Progenitor cell of endocrine pancreas (in vitro differentiated cells): ENCODE measurements at regions not wholly inside any gene's neighbourhood (a gene's known extent, or its start where the extent isn't known, plus 50 kb on each side); places are given as distances from the start of the nearest gene placed in this dataset.

Source experiments
- DNase-seq: peaks from one replicate; pipeline ENCODE4 v3.0.0; 2021; ENCODE audit warnings: low spot score; ENCODE audit not compliant: unreplicated experiment
- H3K27ac Mint-ChIP-seq: 2 replicates; pipeline ENCODE4 v1.8.0; 2021; ENCODE audit warnings: mild to moderate bottlenecking, moderate library complexity, mixed read lengths
- H3K27me3 Mint-ChIP-seq: 2 replicates; pipeline ENCODE4 v1.8.0; 2021; ENCODE audit warnings: mixed read lengths
- H3K36me3 Mint-ChIP-seq: 2 replicates; pipeline ENCODE4 v1.8.0; 2022; ENCODE audit warnings: mixed read lengths; ENCODE audit not compliant: insufficient read depth
- H3K4me1 Mint-ChIP-seq: 2 replicates; pipeline ENCODE4 v1.8.0; 2021; ENCODE audit warnings: low read depth, mixed read lengths
- H3K4me3 Mint-ChIP-seq: 2 replicates; pipeline ENCODE4 v1.8.0; 2021; ENCODE audit warnings: low read depth, mild to moderate bottlenecking, moderate library complexity, mixed read lengths
- H3K9me3 Mint-ChIP-seq: 2 replicates; pipeline ENCODE4 v1.8.0; 2021; ENCODE audit warnings: low read depth, mixed read lengths
- TF ChIP-seq, protein P1 (sequence below): fragments of 200-600 bp; sonication (generic); IDR thresholded peaks from one replicate; pipeline ENCODE4 v1.5.0; 2021; ENCODE audit warnings: antibody characterized with exemption, mild to moderate bottlenecking; ENCODE audit not compliant: unreplicated experiment

DNA sequence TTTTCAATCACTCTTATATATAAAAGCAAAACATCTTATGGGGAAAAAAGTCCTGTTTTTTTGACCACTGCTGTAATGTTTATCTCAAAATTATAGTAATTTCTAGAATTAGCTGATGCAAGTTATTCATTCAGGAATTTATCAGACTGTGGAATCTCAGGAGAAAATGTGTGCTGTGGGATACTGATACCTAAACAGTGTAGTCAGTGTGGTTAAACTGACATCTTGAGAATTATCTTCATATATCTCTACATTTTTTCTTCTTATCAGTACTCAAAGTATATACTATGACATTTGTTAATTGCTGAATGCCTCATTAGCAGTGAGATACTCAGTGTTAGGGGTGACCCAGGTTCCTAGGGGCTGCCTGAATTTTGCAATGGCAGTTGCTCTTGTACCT, 839.3 kb downstream of the KCNT2 start:
- no peaks in the 10 kb centered on the region for H3K27me3 Mint-ChIP-seq
- TF ChIP-seq, protein P1, sequence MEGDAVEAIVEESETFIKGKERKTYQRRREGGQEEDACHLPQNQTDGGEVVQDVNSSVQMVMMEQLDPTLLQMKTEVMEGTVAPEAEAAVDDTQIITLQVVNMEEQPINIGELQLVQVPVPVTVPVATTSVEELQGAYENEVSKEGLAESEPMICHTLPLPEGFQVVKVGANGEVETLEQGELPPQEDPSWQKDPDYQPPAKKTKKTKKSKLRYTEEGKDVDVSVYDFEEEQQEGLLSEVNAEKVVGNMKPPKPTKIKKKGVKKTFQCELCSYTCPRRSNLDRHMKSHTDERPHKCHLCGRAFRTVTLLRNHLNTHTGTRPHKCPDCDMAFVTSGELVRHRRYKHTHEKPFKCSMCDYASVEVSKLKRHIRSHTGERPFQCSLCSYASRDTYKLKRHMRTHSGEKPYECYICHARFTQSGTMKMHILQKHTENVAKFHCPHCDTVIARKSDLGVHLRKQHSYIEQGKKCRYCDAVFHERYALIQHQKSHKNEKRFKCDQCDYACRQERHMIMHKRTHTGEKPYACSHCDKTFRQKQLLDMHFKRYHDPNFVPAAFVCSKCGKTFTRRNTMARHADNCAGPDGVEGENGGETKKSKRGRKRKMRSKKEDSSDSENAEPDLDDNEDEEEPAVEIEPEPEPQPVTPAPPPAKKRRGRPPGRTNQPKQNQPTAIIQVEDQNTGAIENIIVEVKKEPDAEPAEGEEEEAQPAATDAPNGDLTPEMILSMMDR, result no peak
- no peaks in the 10 kb centered on the region for H3K36me3 Mint-ChIP-seq
- H3K4me1 Mint-ChIP-seq, result no peaks in the 10 kb centered on the region
- no peaks in the 10 kb centered on the region for H3K9me3 Mint-ChIP-seq
- no peak overlapping the region for H3K4me3 Mint-ChIP-seq
- DNase-seq, result no peak
- H3K27ac Mint-ChIP-seq, result no peak overlapping the region

DNA sequence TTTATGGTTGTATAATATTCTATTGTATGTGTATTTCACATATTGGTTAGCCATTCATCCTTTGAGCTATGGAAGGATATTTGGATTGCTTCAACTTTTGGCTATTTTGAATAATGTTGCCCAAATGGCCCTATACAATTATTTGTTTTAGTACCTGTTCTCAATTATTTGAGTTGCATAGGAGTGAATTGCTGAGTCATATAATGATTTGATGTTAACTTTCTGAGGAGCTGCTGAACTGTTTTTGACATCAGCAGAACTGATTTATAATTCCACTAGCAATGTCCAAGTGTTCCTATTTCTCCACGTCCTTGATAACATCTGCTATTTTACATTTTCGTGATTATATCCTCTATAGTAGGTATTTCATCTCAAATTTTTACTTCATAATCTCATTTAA, 839.9 kb downstream of the KCNT2 start:
- Mint-ChIP-seq H3K27ac (no peak overlapping the region), H3K36me3 (no peaks in the 10 kb centered on the region)

DNA sequence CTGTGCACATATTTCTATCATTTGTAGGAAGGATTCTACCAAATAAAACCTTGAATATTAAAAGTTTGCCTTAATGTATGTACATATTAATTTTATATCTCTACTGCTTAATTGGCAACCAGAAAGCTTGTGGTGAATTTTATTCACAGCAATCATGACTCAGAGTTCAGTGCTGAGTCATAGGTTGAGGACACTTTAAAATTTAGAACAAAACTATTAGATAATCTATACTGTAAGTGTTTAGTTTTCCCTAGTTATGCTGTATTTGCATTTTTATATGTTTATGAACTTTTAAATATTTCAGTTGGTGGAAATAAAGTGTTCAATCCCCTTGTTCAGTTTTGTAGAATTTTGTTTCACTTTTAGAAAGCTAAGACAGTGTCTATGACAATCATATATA, 841.5 kb downstream of the KCNT2 start:
- Mint-ChIP-seq H3K27ac (no peak overlapping the region), H3K27me3 (no peaks in the 10 kb centered on the region), H3K9me3 (no peaks in the 10 kb centered on the region), H3K4me1 (no peaks in the 10 kb centered on the region), H3K36me3 (no peaks in the 10 kb centered on the region), H3K4me3 (no peak overlapping the region)
- TF ChIP-seq, protein P1, result no peak
- no peak for DNase-seq

More for the DNA sequence above, 839.9 kb downstream of the KCNT2 start:
- H3K4me1 Mint-ChIP-seq, result no peaks in the 10 kb centered on the region
- no peak overlapping the region for H3K4me3 Mint-ChIP-seq
- no peak for DNase-seq
- H3K9me3 Mint-ChIP-seq, result no peaks in the 10 kb centered on the region
- TF ChIP-seq, protein P1, result no peak
- no peaks in the 10 kb centered on the region for H3K27me3 Mint-ChIP-seq

DNA sequence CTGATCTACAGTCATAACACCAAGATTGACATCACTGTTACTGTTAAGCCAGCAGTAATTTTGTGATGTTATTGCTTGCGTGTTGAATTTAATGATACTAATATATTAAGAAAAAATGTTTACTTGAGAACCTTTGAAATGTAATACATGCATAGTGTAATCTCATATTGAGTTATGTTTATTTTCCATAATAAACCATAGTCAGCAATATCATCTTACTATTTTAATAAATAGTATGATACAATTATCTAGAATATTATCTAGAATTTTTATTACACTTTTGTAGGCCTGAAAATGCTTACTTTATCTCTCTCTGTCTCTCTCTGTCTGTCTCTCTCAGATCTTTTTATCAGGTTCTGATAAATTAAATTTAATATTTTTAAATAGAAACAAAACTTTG, 843.1 kb downstream of the KCNT2 start:
- no peaks in the 10 kb centered on the region for H3K27me3 Mint-ChIP-seq
- H3K36me3 Mint-ChIP-seq, result no peaks in the 10 kb centered on the region
- DNase-seq, result no peak
- TF ChIP-seq, protein P1, result no peak
- H3K4me3 Mint-ChIP-seq, result no peak overlapping the region
- H3K9me3 Mint-ChIP-seq, result no peaks in the 10 kb centered on the region
- no peaks in the 10 kb centered on the region for H3K4me1 Mint-ChIP-seq
- no peak overlapping the region for H3K27ac Mint-ChIP-seq

DNA sequence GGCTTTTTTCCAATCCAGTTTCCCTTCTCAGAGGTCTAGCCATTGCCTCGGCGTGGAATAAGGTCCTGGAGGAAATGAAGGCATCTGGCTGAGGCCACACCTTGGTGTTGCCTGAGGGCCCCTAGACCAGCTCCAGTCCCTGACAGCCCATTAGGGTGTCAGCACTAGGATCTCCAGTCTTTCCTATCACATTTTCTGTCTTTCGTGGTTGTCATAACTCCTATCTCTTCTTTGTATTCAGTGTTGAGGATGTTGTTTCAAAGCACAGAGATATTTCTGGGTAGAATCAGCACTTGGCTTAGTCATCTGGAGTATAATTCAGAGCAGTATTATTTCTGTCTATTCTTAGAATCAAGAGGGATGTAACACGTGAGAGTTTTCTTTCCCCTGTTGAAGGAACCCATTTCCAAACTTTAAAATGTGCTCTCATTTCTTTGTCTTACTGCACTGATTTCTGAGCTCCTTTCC, 844.3 kb downstream of the KCNT2 start:
- TF ChIP-seq, protein P1, result no peak
- Mint-ChIP-seq H3K4me3 (no peak overlapping the region), H3K4me1 (no peaks in the 10 kb centered on the region), H3K27ac (no peak overlapping the region), H3K36me3 (no peaks in the 10 kb centered on the region), H3K9me3 (no peaks in the 10 kb centered on the region), H3K27me3 (no peaks in the 10 kb centered on the region)
- no peak for DNase-seq
